ENCODE measurements at regions not wholly inside any gene's neighbourhood (a gene's known extent, or its start where the extent isn't known, plus 50 kb on each side); places are given as distances from the start of the nearest gene placed in this dataset.

DNA sequence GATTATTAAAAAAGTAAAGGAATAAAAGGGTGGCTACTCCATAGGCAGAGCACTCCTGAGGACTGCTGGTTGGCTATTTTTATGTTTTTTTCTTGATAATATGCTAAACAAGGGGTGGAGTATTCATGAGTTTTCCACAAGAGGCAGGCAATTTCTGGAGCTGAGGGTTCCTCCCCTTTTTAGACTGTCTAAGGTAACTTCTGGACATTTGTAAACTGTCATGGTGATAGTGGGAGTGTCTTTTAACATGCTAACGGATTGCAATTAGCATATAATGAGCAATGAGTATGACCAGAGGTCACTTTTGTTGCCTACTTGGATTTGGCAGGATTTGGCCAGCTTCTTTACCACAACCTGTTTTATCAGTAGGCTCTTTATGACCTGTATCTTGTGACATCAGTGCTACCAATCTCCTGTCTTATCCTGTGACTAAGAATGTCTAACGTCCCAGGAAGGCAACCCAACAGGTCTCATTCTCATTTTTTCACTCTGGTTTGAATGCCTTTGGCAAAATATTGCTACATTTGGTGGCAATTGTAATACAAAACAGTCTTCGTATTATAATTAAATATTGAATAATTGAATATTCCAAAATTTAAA is 587.8 kb upstream of the POM121L12 start:
- TF ChIP-seq, protein P1, sequence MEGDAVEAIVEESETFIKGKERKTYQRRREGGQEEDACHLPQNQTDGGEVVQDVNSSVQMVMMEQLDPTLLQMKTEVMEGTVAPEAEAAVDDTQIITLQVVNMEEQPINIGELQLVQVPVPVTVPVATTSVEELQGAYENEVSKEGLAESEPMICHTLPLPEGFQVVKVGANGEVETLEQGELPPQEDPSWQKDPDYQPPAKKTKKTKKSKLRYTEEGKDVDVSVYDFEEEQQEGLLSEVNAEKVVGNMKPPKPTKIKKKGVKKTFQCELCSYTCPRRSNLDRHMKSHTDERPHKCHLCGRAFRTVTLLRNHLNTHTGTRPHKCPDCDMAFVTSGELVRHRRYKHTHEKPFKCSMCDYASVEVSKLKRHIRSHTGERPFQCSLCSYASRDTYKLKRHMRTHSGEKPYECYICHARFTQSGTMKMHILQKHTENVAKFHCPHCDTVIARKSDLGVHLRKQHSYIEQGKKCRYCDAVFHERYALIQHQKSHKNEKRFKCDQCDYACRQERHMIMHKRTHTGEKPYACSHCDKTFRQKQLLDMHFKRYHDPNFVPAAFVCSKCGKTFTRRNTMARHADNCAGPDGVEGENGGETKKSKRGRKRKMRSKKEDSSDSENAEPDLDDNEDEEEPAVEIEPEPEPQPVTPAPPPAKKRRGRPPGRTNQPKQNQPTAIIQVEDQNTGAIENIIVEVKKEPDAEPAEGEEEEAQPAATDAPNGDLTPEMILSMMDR (IDR thresholded peaks at IDR 0.05; ENCODE audit: low read depth, low read length, poor library complexity, severe bottlenecking) = no peak
- TF ChIP-seq EZH2phosphoT487 (IDR thresholded peaks at IDR 0.05; ENCODE audit: borderline replicate concordance, low read length) = no peak

All from DOHH2 (cell line).